ENCODE measurements at regions not wholly inside any gene's neighbourhood (a gene's known extent, or its start where the extent isn't known, plus 50 kb on each side); places are given as distances from the start of the nearest gene placed in this dataset.

- Histone ChIP-seq H2AFZ (ENCODE audit: low read depth, low read length) (no peak overlapping the region), H3K27ac (ENCODE audit: low read length) (no peak overlapping the region), H3K9me3 (ENCODE audit: low read length) (no peaks in the 10 kb centered on the region), H4K20me1 (ENCODE audit: insufficient read depth) (no peaks in the 10 kb centered on the region), H3K9ac (ENCODE audit: low read length) (no peak overlapping the region), H3K36me3 (ENCODE audit: insufficient read depth, low read length) (no peaks in the 10 kb centered on the region), H3K27me3 (ENCODE audit: insufficient read depth, low read depth, low read length) (no peaks in the 10 kb centered on the region), H3K4me2 (ENCODE audit: low read length) (no peak overlapping the region), H3K9me2 (ENCODE audit: insufficient read depth, low read length) (no peaks in the 10 kb centered on the region), H3K79me2 (replicated peaks; ENCODE audit: insufficient read depth, low read length) (no peaks in the 10 kb centered on the region), H3F3A (ENCODE audit: insufficient read depth, low read length, poor library complexity, severe bottlenecking) (no peaks in the 10 kb centered on the region), H3K4me3 (ENCODE audit: low read length) (no peak overlapping the region)
- no peak for TF ChIP-seq POLR2AphosphoS5 (IDR thresholded peaks at IDR 0.05)
- TF ChIP-seq MXI1 (conservative IDR thresholded peaks at IDR 0.05; ENCODE audit: poor library complexity, severe bottlenecking): no peak
- TF ChIP-seq RAD21 (conservative IDR thresholded peaks at IDR 0.05): no peak
- no peak for TF ChIP-seq TAF1 (IDR thresholded peaks at IDR 0.05; ENCODE audit: low read depth)
- TF ChIP-seq SMC3 (conservative IDR thresholded peaks at IDR 0.05; ENCODE audit: poor library complexity): no peak
- TF ChIP-seq EP300 (conservative IDR thresholded peaks at IDR 0.05; ENCODE audit: poor library complexity, severe bottlenecking): no peak
- TF ChIP-seq, protein P1, sequence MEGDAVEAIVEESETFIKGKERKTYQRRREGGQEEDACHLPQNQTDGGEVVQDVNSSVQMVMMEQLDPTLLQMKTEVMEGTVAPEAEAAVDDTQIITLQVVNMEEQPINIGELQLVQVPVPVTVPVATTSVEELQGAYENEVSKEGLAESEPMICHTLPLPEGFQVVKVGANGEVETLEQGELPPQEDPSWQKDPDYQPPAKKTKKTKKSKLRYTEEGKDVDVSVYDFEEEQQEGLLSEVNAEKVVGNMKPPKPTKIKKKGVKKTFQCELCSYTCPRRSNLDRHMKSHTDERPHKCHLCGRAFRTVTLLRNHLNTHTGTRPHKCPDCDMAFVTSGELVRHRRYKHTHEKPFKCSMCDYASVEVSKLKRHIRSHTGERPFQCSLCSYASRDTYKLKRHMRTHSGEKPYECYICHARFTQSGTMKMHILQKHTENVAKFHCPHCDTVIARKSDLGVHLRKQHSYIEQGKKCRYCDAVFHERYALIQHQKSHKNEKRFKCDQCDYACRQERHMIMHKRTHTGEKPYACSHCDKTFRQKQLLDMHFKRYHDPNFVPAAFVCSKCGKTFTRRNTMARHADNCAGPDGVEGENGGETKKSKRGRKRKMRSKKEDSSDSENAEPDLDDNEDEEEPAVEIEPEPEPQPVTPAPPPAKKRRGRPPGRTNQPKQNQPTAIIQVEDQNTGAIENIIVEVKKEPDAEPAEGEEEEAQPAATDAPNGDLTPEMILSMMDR (IDR thresholded peaks at IDR 0.05; ENCODE audit: poor library complexity, severe bottlenecking): no peak
- TF ChIP-seq EZH2 (IDR thresholded peaks at IDR 0.05; ENCODE audit: borderline replicate concordance, insufficient read depth, low read length, poor library complexity, severe bottlenecking): no peak
- TF ChIP-seq, protein P2, sequence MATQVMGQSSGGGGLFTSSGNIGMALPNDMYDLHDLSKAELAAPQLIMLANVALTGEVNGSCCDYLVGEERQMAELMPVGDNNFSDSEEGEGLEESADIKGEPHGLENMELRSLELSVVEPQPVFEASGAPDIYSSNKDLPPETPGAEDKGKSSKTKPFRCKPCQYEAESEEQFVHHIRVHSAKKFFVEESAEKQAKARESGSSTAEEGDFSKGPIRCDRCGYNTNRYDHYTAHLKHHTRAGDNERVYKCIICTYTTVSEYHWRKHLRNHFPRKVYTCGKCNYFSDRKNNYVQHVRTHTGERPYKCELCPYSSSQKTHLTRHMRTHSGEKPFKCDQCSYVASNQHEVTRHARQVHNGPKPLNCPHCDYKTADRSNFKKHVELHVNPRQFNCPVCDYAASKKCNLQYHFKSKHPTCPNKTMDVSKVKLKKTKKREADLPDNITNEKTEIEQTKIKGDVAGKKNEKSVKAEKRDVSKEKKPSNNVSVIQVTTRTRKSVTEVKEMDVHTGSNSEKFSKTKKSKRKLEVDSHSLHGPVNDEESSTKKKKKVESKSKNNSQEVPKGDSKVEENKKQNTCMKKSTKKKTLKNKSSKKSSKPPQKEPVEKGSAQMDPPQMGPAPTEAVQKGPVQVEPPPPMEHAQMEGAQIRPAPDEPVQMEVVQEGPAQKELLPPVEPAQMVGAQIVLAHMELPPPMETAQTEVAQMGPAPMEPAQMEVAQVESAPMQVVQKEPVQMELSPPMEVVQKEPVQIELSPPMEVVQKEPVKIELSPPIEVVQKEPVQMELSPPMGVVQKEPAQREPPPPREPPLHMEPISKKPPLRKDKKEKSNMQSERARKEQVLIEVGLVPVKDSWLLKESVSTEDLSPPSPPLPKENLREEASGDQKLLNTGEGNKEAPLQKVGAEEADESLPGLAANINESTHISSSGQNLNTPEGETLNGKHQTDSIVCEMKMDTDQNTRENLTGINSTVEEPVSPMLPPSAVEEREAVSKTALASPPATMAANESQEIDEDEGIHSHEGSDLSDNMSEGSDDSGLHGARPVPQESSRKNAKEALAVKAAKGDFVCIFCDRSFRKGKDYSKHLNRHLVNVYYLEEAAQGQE (IDR thresholded peaks at IDR 0.05; ENCODE audit: borderline replicate concordance): no peak
These were observed 68.6 kb upstream of the FAM9A start for GRCh38 chrX:8869812-8870211.

GRCh38 chrX:8868906-8869305, 67.7 kb upstream of the FAM9A start:
- H4K20me1 ChIP-seq (ENCODE audit: insufficient read depth): no peaks in the 10 kb centered on the region
- no peaks in the 10 kb centered on the region for H3K9me2 ChIP-seq (ENCODE audit: insufficient read depth, low read length)
- H3K4me2 ChIP-seq (ENCODE audit: low read length): no peak overlapping the region

More at GRCh38 chrX:8868906-8869305, 67.7 kb upstream of the FAM9A start:
- H3K79me2 ChIP-seq (replicated peaks; ENCODE audit: insufficient read depth, low read length): no peaks in the 10 kb centered on the region
- H3K27ac ChIP-seq (ENCODE audit: low read length): no peak overlapping the region
- H3K36me3 ChIP-seq (ENCODE audit: insufficient read depth, low read length): no peaks in the 10 kb centered on the region
- TF ChIP-seq SMC3 (conservative IDR thresholded peaks at IDR 0.05; ENCODE audit: poor library complexity): peak; percentile 69
- TF ChIP-seq, protein P1 (IDR thresholded peaks at IDR 0.05; ENCODE audit: poor library complexity, severe bottlenecking): peak; percentile 63
- TF ChIP-seq, protein P2 (IDR thresholded peaks at IDR 0.05; ENCODE audit: borderline replicate concordance): no peak
- no peak for TF ChIP-seq MXI1 (conservative IDR thresholded peaks at IDR 0.05; ENCODE audit: poor library complexity, severe bottlenecking)
- TF ChIP-seq RAD21 (conservative IDR thresholded peaks at IDR 0.05): peak; percentile 69
- no peak for TF ChIP-seq EP300 (conservative IDR thresholded peaks at IDR 0.05; ENCODE audit: poor library complexity, severe bottlenecking)
- H3K4me3 ChIP-seq (ENCODE audit: low read length): no peak overlapping the region
- no peak overlapping the region for H2AFZ ChIP-seq (ENCODE audit: low read depth, low read length)
- no peaks in the 10 kb centered on the region for H3F3A ChIP-seq (ENCODE audit: insufficient read depth, low read length, poor library complexity, severe bottlenecking)
- no peaks in the 10 kb centered on the region for H3K9me3 ChIP-seq (ENCODE audit: low read length)
- no peaks in the 10 kb centered on the region for H3K27me3 ChIP-seq (ENCODE audit: insufficient read depth, low read depth, low read length)
- H3K9ac ChIP-seq (ENCODE audit: low read length): no peak overlapping the region

Data from neural cell (in vitro differentiated cells).